ENCODE measurements at regions not wholly inside any gene's neighbourhood (a gene's known extent, or its start where the extent isn't known, plus 50 kb on each side); places are given as distances from the start of the nearest gene placed in this dataset.

DNA sequence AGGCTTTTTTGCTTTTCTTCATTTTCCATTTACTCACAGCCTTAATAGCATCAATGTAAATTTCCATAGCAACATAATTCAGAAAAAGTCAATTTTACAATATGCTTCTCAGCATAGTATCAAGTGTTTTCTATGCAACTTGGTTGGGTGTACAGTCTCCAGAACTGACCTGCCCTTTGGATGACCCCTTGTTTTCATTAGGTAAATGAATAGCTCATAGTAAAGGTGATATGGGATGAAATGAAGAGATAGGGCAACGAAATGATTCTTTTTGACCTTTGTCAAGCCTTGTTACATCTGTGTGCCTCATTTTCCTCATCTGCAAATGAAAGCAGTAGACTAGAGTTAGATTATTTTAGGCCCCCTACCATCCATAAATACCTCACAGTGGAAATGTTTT, 1081.0 kb downstream of the TMTC2 start:
- TF ChIP-seq TAF1 (IDR thresholded peaks at IDR 0.05; ENCODE audit: borderline replicate concordance, insufficient read depth, low read length), result no peak
- TF ChIP-seq SIN3A (IDR thresholded peaks at IDR 0.05; ENCODE audit: borderline replicate concordance, insufficient read depth, low read length), result no peak

All from PFSK-1 (cell line).